Activated T-helper 2 cell treated with anti-CD3 and anti-CD28 coated beads, Interferon-gamma antibody, Interleukin-2, Interleukin-4, amounts not matched to agents 10 μg/mL and 5 μg/mL and 100 μg/mL, durations not matched to agents 14 hours and 24 hours and 36 hours (primary cell): ENCODE measurements at regions not wholly inside any gene's neighbourhood (a gene's known extent, or its start where the extent isn't known, plus 50 kb on each side); places are given as distances from the start of the nearest gene placed in this dataset.
"Not testable (repeated sequence)": the region's sequence is repeated elsewhere in the genome, so short reads cannot be mapped to it uniquely, and the experiment has no call there.

ENCODE experiments used
- DNase-seq: peaks from one replicate; pipeline ENCODE4 v3.0.0; 2021; ENCODE audit warnings: low spot score
- H3K27ac Mint-ChIP-seq: one replicate; pipeline ENCODE4 v1.8.0; 2021; ENCODE audit warnings: mixed read lengths
- H3K27me3 Mint-ChIP-seq: one replicate; pipeline ENCODE4 v1.8.0; 2021; ENCODE audit warnings: low read depth, mixed read lengths
- H3K36me3 Mint-ChIP-seq: one replicate; pipeline ENCODE4 v1.8.0; 2021; ENCODE audit warnings: low read depth, mixed read lengths
- H3K4me1 Mint-ChIP-seq: one replicate; pipeline ENCODE4 v1.8.0; 2021; ENCODE audit warnings: low read depth, mixed read lengths
- H3K4me3 Mint-ChIP-seq: one replicate; pipeline ENCODE4 v1.8.0; 2021; ENCODE audit warnings: low read depth, mild to moderate bottlenecking, moderate library complexity, mixed read lengths
- H3K9me3 Mint-ChIP-seq: one replicate; pipeline ENCODE4 v1.8.0; 2021; ENCODE audit warnings: mixed read lengths
- intact Hi-C: fragments of 100-400 bp; cut with micrococcal nuclease; formaldehyde crosslinking; loops from one replicate; pipeline ENCODE4 v1.15.1; 2023

GRCh38 chr2:153420394-153420793 lies 58.2 kb downstream of the RPRM start:
- H3K4me1 Mint-ChIP-seq = no peaks in the 10 kb centered on the region
- no peak for DNase-seq
- no peaks in the 10 kb centered on the region for H3K27me3 Mint-ChIP-seq

GRCh38 chr2:153417077-153417476 lies 61.5 kb downstream of the RPRM start:
- Mint-ChIP-seq H3K9me3 (no peaks in the 10 kb centered on the region), H3K4me3 (no peak overlapping the region), H3K27ac (no peak overlapping the region), H3K4me1 (no peaks in the 10 kb centered on the region), H3K27me3 (no peaks in the 10 kb centered on the region), H3K36me3 (no peaks in the 10 kb centered on the region)
- intact Hi-C loops = no loop called here
- no peak for DNase-seq

More at GRCh38 chr2:153420394-153420793, 58.2 kb downstream of the RPRM start:
- no peak overlapping the region for H3K27ac Mint-ChIP-seq
- no peaks in the 10 kb centered on the region for H3K9me3 Mint-ChIP-seq
- H3K4me3 Mint-ChIP-seq = no peak overlapping the region
- intact Hi-C loops = no loop called here
- no peaks in the 10 kb centered on the region for H3K36me3 Mint-ChIP-seq

DNA sequence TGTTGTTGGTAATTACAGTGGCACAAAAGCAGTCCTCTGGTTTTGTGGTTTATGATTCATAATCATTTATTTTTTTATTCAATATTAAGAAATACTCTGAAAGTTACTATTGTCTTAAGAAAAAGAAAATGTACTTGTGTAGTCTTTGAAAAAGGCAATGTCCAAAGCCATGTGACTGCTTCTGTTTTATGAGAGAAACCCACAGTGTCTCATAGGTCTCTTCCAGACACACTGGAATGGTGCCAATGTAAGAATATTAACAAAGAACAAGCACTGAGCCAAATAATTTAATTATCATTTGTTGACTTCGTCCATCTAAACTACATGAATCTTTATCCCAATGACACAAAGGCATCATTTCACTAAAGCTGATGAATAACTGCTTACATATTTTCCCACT lies 62.5 kb downstream of the RPRM start:
- H3K36me3 Mint-ChIP-seq = no peaks in the 10 kb centered on the region
- H3K27me3 Mint-ChIP-seq = no peaks in the 10 kb centered on the region
- no peaks in the 10 kb centered on the region for H3K4me1 Mint-ChIP-seq
- DNase-seq = no peak
- no peak overlapping the region for H3K27ac Mint-ChIP-seq
- intact Hi-C loops = no loop called here
- no peaks in the 10 kb centered on the region for H3K9me3 Mint-ChIP-seq
- no peak overlapping the region for H3K4me3 Mint-ChIP-seq

DNA sequence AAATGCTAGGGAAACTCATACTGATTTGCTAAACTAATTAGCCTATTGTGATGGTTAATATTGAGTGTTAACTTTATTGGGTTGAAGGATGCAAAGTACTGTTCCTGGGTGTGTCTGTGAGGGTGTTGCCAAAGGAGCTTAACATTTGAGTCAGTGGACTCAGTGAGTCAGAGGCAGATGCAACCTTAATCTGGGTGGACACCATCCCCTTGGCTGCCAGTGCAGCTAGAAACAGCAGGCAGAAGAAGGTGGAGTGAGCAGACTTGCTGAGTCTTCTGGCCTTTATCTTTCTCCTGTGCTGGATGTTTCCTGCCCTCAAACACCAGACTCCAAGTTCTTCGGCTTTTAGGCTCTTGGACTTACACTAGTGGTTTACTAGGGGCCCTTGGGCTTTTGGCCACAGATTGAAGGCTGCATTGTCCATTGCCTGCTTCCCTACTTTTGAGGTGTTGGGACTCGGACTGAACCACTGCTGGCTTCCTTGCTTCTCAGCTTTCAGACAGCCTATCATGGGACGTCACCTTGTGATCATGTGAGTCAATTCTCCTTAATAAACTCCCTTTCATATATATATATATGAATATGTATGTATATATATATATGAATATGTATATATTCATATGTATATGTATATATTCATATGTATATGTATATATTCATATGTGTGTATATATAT lies 69.7 kb downstream of the RPRM start:
- Mint-ChIP-seq H3K9me3 (no peaks in the 10 kb centered on the region), H3K27me3 (no peaks in the 10 kb centered on the region), H3K27ac (no peak overlapping the region), H3K4me1 (no peaks in the 10 kb centered on the region), H3K4me3 (no peak overlapping the region), H3K36me3 (no peaks in the 10 kb centered on the region)
- intact Hi-C loops = no loop called here
- DNase-seq = no peak

DNA sequence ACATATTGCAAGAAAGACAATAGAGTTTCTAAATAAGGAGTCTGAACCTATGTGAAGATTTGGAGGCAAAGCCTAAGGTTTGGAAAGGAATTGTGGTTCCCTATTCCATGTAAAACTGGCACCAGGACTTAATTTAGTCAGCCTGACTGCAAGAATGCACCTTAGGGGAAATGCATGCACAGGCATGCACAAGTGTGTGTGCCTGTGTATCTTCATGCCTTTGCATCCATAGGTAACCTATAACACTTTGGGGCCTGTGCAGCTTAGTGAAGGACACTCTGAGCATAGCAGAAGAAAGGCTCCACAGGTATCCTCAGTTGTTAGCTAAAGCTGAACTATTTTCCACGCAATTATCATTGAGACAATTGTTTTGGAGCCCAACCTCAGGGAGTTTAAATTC lies 73.4 kb downstream of the RPRM start:
- DNase-seq = no peak
- no peaks in the 10 kb centered on the region for H3K36me3 Mint-ChIP-seq
- no peak overlapping the region for H3K27ac Mint-ChIP-seq
- intact Hi-C loops = no loop called here
- no peaks in the 10 kb centered on the region for H3K4me1 Mint-ChIP-seq
- no peak overlapping the region for H3K4me3 Mint-ChIP-seq
- no peaks in the 10 kb centered on the region for H3K27me3 Mint-ChIP-seq
- no peaks in the 10 kb centered on the region for H3K9me3 Mint-ChIP-seq

DNA sequence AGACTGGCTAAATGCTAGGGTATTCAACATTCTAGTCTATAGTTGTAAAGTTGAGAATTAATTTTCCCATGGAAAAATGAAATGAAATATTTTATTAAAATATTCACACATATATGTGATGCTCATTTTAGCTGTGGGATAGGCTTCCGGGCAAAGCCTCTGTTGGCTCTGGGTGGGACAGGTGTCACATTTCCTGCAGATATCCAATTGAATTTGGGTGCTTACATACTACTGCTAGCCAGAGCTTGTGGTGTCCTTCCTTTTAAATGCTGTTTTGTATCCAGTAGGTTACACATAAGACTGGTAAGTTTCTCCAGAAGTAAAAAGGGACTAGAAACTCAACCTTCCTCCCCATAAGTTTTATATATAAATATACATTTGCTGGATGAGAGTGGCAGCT lies 73.8 kb downstream of the RPRM start:
- Mint-ChIP-seq H3K36me3 (no peaks in the 10 kb centered on the region), H3K27me3 (no peaks in the 10 kb centered on the region), H3K9me3 (no peaks in the 10 kb centered on the region), H3K4me1 (no peaks in the 10 kb centered on the region), H3K4me3 (no peak overlapping the region), H3K27ac (no peak overlapping the region)
- no peak for DNase-seq
- intact Hi-C loops = no loop called here

- H3K9me3 Mint-ChIP-seq = no peaks in the 10 kb centered on the region
- no peaks in the 10 kb centered on the region for H3K27me3 Mint-ChIP-seq
- intact Hi-C loops = no loop called here
- no peaks in the 10 kb centered on the region for H3K36me3 Mint-ChIP-seq
- H3K27ac Mint-ChIP-seq = no peak overlapping the region
- no peak for DNase-seq
- H3K4me3 Mint-ChIP-seq = no peak overlapping the region
- no peaks in the 10 kb centered on the region for H3K4me1 Mint-ChIP-seq
Observed at GRCh38 chr2:153403940-153404339, 74.6 kb downstream of the RPRM start.

- H3K4me1 Mint-ChIP-seq, H3K9me3 Mint-ChIP-seq, intact Hi-C loops: not testable (repeated sequence)
Observed at GRCh38 chr2:153403352-153403751, 75.2 kb downstream of the RPRM start.

GRCh38 chr2:153394686-153395085 lies 83.9 kb downstream of the RPRM start:
- Mint-ChIP-seq H3K36me3 (no peaks in the 10 kb centered on the region), H3K4me1 (no peaks in the 10 kb centered on the region), H3K27ac (no peak overlapping the region), H3K9me3 (peaks cover 5% of the 10 kb centered on the region), H3K4me3 (no peak overlapping the region), H3K27me3 (no peaks in the 10 kb centered on the region)
- DNase-seq = no peak
- intact Hi-C loops = no loop called here

More at GRCh38 chr2:153403352-153403751, 75.2 kb downstream of the RPRM start:
- not testable (repeated sequence) for H3K27ac Mint-ChIP-seq, H3K4me3 Mint-ChIP-seq, H3K27me3 Mint-ChIP-seq, DNase-seq, H3K36me3 Mint-ChIP-seq

DNA sequence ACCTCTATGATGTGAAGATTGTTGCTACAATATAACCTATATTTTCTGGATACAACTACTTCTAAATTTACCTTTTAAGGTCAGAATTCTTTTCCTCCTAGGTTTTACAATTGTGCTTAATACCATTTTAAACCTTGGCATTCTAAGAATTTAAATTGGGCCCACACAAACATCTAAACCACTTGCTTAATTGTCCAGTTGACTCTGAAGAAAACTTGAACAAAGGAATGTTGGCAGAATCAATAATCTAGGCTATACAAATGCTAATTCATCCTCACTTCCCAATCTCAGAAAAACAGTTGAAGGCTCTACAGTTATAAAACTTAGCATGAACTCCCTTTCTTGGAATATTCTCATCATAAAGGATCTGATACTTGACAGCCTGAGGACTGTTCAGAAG lies 84.3 kb downstream of the RPRM start:
- no peaks in the 10 kb centered on the region for H3K27me3 Mint-ChIP-seq
- intact Hi-C loops = no loop called here
- no peak overlapping the region for H3K27ac Mint-ChIP-seq
- H3K4me1 Mint-ChIP-seq = no peaks in the 10 kb centered on the region
- no peaks in the 10 kb centered on the region for H3K36me3 Mint-ChIP-seq
- H3K4me3 Mint-ChIP-seq = no peak overlapping the region
- peaks cover 5% of the 10 kb centered on the region for H3K9me3 Mint-ChIP-seq
- DNase-seq = no peak

- H3K27ac Mint-ChIP-seq = no peak overlapping the region
- intact Hi-C loops = no loop called here
- no peaks in the 10 kb centered on the region for H3K27me3 Mint-ChIP-seq
- H3K4me3 Mint-ChIP-seq = no peak overlapping the region
- no peaks in the 10 kb centered on the region for H3K4me1 Mint-ChIP-seq
- H3K9me3 Mint-ChIP-seq = peaks cover 5% of the 10 kb centered on the region
- H3K36me3 Mint-ChIP-seq = no peaks in the 10 kb centered on the region
- DNase-seq = no peak
Observed at GRCh38 chr2:153393518-153393917, 85.0 kb downstream of the RPRM start.

GRCh38 chr2:153391131-153391530 lies 87.4 kb downstream of the RPRM start:
- DNase-seq = no peak
- Mint-ChIP-seq H3K27ac (no peak overlapping the region), H3K9me3 (no peaks in the 10 kb centered on the region), H3K4me1 (no peaks in the 10 kb centered on the region), H3K27me3 (no peaks in the 10 kb centered on the region), H3K4me3 (no peak overlapping the region), H3K36me3 (no peaks in the 10 kb centered on the region)
- intact Hi-C loops = no loop called here

DNA sequence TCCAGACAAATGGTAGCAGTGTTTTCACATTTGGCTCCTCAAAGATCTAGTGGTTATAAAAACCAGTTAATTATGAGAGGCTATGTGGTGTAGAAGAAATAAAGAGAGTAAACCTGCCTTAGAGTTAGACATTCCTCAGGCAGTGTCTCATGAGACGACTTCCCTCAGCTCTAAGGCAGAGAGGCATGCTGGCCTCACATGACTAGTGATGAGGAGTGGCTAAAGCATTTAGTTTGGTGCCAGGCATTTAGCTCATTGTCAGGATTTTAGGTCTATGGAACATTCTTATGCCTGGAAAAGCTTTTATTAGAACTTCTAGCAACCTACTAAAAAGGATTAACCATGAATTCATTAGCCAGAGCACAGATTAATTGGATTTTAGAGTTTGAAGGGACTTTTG lies 90.3 kb downstream of the RPRM start:
- intact Hi-C loops = no loop called here

GRCh38 chr2:153387203-153387602 lies 91.4 kb downstream of the RPRM start:
- intact Hi-C loops = no loop called here
- no peaks in the 10 kb centered on the region for H3K27me3 Mint-ChIP-seq
- no peaks in the 10 kb centered on the region for H3K4me1 Mint-ChIP-seq

More for the DNA sequence above, 90.3 kb downstream of the RPRM start:
- no peaks in the 10 kb centered on the region for H3K4me1 Mint-ChIP-seq
- no peaks in the 10 kb centered on the region for H3K27me3 Mint-ChIP-seq
- H3K9me3 Mint-ChIP-seq = no peaks in the 10 kb centered on the region
- H3K27ac Mint-ChIP-seq = no peak overlapping the region
- no peak overlapping the region for H3K4me3 Mint-ChIP-seq
- no peaks in the 10 kb centered on the region for H3K36me3 Mint-ChIP-seq
- no peak for DNase-seq

More at GRCh38 chr2:153387203-153387602, 91.4 kb downstream of the RPRM start:
- no peak overlapping the region for H3K27ac Mint-ChIP-seq
- no peaks in the 10 kb centered on the region for H3K9me3 Mint-ChIP-seq
- H3K4me3 Mint-ChIP-seq = no peak overlapping the region
- DNase-seq = no peak
- H3K36me3 Mint-ChIP-seq = no peaks in the 10 kb centered on the region
